Activated T-cell treated with anti-CD3 and anti-CD28 coated beads for 1 hour (primary cell): ENCODE measurements at regions not wholly inside any gene's neighbourhood (a gene's known extent, or its start where the extent isn't known, plus 50 kb on each side); places are given as distances from the start of the nearest gene placed in this dataset.
"Not testable (repeated sequence)": the region's sequence is repeated elsewhere in the genome, so short reads cannot be mapped to it uniquely, and the experiment has no call there.

Source experiments
- DNase-seq: peaks from one replicate; pipeline ENCODE4 v3.0.0-alpha.2; 2020; ENCODE audit warnings: low read depth

DNA sequence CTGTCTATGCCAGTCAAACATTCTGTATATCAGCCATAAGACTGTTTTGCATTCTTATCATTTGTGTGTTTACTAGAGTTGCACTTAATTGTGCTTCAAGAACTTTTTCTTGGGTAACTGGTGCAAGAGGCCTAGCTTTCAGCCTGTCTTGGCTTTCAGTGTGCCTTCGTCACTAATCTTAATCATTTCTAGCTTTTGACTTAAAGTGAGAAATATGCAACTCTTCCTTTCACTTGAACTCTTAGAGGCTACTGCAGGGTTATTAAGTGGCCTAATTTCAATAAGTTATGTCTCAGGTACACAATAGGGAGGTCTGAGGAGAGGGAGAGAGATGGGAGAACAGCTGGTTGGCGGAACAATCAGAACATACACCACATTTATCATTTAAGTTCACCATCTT lies 62.1 kb upstream of the FAN1 start:
- DNase-seq: not testable (repeated sequence)

- peak; percentile 22 for DNase-seq
These were observed 60.8 kb upstream of the FAN1 start for GRCh38 chr15:30842798-30843472.

DNA sequence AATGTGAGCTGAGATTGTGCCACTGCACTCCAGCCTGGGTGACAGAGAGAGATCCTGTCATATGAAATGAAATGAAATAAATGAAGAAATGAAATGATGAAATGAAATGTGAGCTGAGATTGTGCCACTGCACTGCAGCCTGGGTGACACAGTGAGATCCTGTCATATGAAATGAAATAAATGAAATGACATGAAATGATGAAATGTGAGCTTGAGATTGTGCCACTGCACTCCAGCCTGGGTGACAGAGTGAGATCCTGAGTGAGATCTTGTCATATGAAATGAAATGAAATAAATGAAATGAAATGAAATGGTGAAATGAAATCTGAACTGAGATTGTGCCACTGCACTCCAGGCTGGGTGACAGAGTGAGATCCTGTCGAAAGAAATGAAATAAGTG lies 58.2 kb upstream of the FAN1 start:
- not testable (repeated sequence) for DNase-seq
